CD14-positive monocyte (primary cell): ENCODE measurements at regions not wholly inside any gene's neighbourhood (a gene's known extent, or its start where the extent isn't known, plus 50 kb on each side); places are given as distances from the start of the nearest gene placed in this dataset.

ENCODE experiments used
- DNase-seq, 3 donors: peaks; one replicate each; pipeline ENCODE4 v3.0.0-alpha.2; 2011 to 2022
- H2AFZ ChIP-seq: 2 replicates; pipeline ENCODE4 v1.6.0; 2012; ENCODE audit warnings: mild to moderate bottlenecking, low read depth, low read length, inconsistent platforms; ENCODE audit not compliant: insufficient read depth, poor library complexity, severe bottlenecking
- H3K27ac ChIP-seq, 2 donors: 1 replicate in 1 of 2; 2 replicates in 1 of 2; pipeline ENCODE4 v1.5.1; 2012 to 2013; ENCODE audit warnings: low read length in 2 of 2, control low read depth in 1 of 2, inconsistent platforms in 1 of 2, low read depth in 1 of 2, mild to moderate bottlenecking in 1 of 2
- H3K27me3 ChIP-seq, 2 donors: one replicate each; pipeline versions ENCODE4 v1.6.0 to v1.6.1; 2011 to 2013; ENCODE audit warnings: low read length in 2 of 2; ENCODE audit not compliant: control insufficient read depth in 2 of 2, insufficient read depth in 2 of 2
- H3K36me3 ChIP-seq, 2 donors: replicated peaks in 1 of 2; 1 replicate in 1 of 2; 2 replicates in 1 of 2; pipeline versions ENCODE4 v1.5.1 to v1.6.1; 2012 to 2013; ENCODE audit warnings: low read length in 2 of 2, control low read depth in 1 of 2, inconsistent platforms in 1 of 2, mild to moderate bottlenecking in 1 of 2; ENCODE audit not compliant: insufficient read depth in 2 of 2, control insufficient read depth in 1 of 2
- H3K4me1 ChIP-seq, 2 donors: 1 replicate in 1 of 2; 2 replicates in 1 of 2; pipeline versions ENCODE4 v1.5.1 to v1.6.1; 2012 to 2013; ENCODE audit warnings: low read length in 2 of 2, control low read depth in 1 of 2, inconsistent platforms in 1 of 2, mild to moderate bottlenecking in 1 of 2, moderate library complexity in 1 of 2; ENCODE audit not compliant: insufficient read depth in 2 of 2, control insufficient read depth in 1 of 2
- H3K4me2 ChIP-seq: replicated peaks from 2 replicates; pipeline ENCODE3; 2012; ENCODE audit warnings: low read length, moderate library complexity, mild to moderate bottlenecking; ENCODE audit not compliant: poor library complexity, severe bottlenecking; ENCODE audit errors: extremely low read depth
- H3K4me3 ChIP-seq, 3 experiments: fragments of 200-600 bp in 1 of 3; sonication (generic) in 1 of 3; replicated peaks in 1 of 3; 1 replicate in 2 of 3; 2 replicates in 1 of 3; pipeline ENCODE4 v1.5.1; 2011 to 2013; ENCODE audit warnings: low read length in 3 of 3, mild to moderate bottlenecking in 3 of 3, control low read depth in 2 of 3, low read depth in 2 of 3, inconsistent platforms in 1 of 3, moderate library complexity in 1 of 3
- H3K79me2 ChIP-seq: 2 replicates; pipeline ENCODE4 v1.6.0; 2012; ENCODE audit warnings: mild to moderate bottlenecking, control low read depth, inconsistent platforms, low read length, moderate library complexity; ENCODE audit not compliant: insufficient read depth
- H3K9ac ChIP-seq: 2 replicates; pipeline ENCODE4 v1.6.0; 2017; ENCODE audit warnings: low read length, mild to moderate bottlenecking; ENCODE audit not compliant: insufficient read depth, poor library complexity, severe bottlenecking
- H3K9me3 ChIP-seq, 2 donors: replicated peaks in 1 of 2; 1 replicate in 1 of 2; 2 replicates in 1 of 2; pipeline versions ENCODE4 v1.5.1 to v1.6.1; 2012 to 2013; ENCODE audit warnings: low read length in 2 of 2, control low read depth in 1 of 2; ENCODE audit not compliant: control insufficient read depth in 1 of 2, insufficient read depth in 1 of 2
- H4K20me1 ChIP-seq: 2 replicates; pipeline ENCODE4 v1.6.0; 2012; ENCODE audit warnings: mild to moderate bottlenecking, low read length, control low read depth, moderate library complexity; ENCODE audit not compliant: insufficient read depth
- H3K27ac Mint-ChIP-seq, 7 donors: one replicate each; pipeline ENCODE4 v1.8.0; 2020; ENCODE audit warnings: mild to moderate bottlenecking in 7 of 7, mixed read lengths in 7 of 7, moderate library complexity in 6 of 7, inconsistent platforms in 2 of 7
- H3K27me3 Mint-ChIP-seq, 3 donors: one replicate each; pipeline ENCODE4 v1.8.0; 2021 to 2022; ENCODE audit warnings: low read depth in 3 of 3, mild to moderate bottlenecking in 3 of 3, mixed read lengths in 3 of 3, moderate library complexity in 3 of 3, inconsistent platforms in 1 of 3
- H3K36me3 Mint-ChIP-seq, 2 donors: one replicate each; pipeline ENCODE4 v1.8.0; 2020; ENCODE audit warnings: mixed read lengths in 2 of 2, inconsistent platforms in 1 of 2, mild to moderate bottlenecking in 1 of 2
- H3K4me1 Mint-ChIP-seq: one replicate; pipeline ENCODE4 v1.8.0; 2020; ENCODE audit warnings: mild to moderate bottlenecking, mixed read lengths
- H3K4me3 Mint-ChIP-seq, 2 donors: one replicate each; pipeline ENCODE4 v1.8.0; 2020; ENCODE audit warnings: mild to moderate bottlenecking in 2 of 2, mixed read lengths in 2 of 2, moderate library complexity in 1 of 2
- H3K9me3 Mint-ChIP-seq, 7 donors: one replicate each; pipeline ENCODE4 v1.8.0; 2020 to 2022; ENCODE audit warnings: mixed read lengths in 7 of 7, mild to moderate bottlenecking in 6 of 7, moderate library complexity in 6 of 7, inconsistent platforms in 2 of 7
- WGBS: methylation state at CpG from one replicate; pipeline ENCODE4 v1.1.5; 2013; ENCODE audit warnings: missing lambda C conversion rate; ENCODE audit not compliant: insufficient coverage; 5-methylcytosine and 5-hydroxymethylcytosine counted together
- intact Hi-C, 2 donors: fragments of 100-400 bp; cut with micrococcal nuclease; formaldehyde crosslinking; loops; one replicate each; pipeline versions ENCODE4 v1.15.0 to v1.15.1; 2023
- TF ChIP-seq, protein P1 (sequence below): fragments of 200-600 bp; IDR thresholded peaks from one replicate; pipeline ENCODE4 v1.8.0; 2022; ENCODE audit warnings: antibody characterized with exemption, mild to moderate bottlenecking

DNA sequence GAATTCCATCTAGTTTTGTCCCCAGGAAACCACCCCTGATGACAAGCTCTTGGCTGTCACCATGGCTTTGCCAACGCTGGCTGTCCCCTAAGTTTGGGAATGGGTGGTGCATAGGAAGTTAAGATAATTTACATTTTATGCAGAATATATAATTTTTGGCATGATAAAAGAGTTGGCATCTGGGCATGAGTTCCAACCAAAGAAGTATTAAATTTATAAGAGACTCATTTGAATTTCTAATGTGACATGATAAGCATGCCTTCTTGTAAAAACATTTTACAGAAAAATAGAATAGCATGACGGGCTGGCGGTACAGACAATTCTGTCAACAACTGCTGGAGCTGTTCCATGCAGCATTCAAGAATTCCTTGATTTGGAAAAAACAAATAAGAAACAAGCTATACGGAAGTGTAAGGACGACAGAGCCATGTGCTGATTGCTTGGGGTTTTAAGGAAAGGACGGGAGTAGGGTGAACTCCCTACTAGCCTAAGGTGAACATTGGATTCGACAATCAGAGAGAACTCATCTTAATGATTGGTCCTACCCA is 106.8 kb upstream of the C1orf21 start:
- no peak overlapping the region for H3K27ac Mint-ChIP-seq
- intact Hi-C loops, result no loop called here
- H3K9ac ChIP-seq, result no peak overlapping the region

DNA sequence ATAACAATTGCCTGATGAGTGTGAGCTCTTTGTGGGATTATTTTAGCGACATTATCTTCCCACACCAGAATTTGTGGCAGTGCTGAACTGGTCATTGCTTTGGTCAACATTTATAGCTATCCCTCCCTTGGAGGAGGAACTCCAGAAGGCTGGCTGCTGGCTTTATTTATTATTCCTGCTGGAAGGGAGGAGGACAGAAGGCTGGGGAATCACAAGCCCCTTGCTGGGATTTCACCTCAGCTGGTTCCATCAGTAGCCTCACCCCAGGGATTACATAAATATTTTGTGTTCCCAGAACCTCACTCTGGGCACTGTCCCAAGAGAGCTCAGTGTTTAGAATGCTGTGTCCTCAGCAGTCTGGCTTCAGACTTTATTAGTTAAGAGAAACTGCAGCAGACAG is 102.8 kb upstream of the C1orf21 start:
- no peaks in the 10 kb centered on the region for H3K36me3 Mint-ChIP-seq
- Histone ChIP-seq H3K9me3 (peaks cover 0 to 25% of the 10 kb centered on the region in 2 donors), H3K4me1 (no peaks in the 10 kb centered on the region), H3K4me2 (no peak overlapping the region), H3K9ac (no peak overlapping the region), H3K27ac (no peak overlapping the region), H4K20me1 (no peaks in the 10 kb centered on the region), H3K27me3 (no peaks in the 10 kb centered on the region), H3K79me2 (no peaks in the 10 kb centered on the region), H3K4me3 (no peak overlapping the region), H2AFZ (no peak overlapping the region), H3K36me3 (no peaks in the 10 kb centered on the region)
- peaks cover 6 to 10% (median 8%) of the 10 kb centered on the region in 7 donors for H3K9me3 Mint-ChIP-seq
- TF ChIP-seq, protein P1, sequence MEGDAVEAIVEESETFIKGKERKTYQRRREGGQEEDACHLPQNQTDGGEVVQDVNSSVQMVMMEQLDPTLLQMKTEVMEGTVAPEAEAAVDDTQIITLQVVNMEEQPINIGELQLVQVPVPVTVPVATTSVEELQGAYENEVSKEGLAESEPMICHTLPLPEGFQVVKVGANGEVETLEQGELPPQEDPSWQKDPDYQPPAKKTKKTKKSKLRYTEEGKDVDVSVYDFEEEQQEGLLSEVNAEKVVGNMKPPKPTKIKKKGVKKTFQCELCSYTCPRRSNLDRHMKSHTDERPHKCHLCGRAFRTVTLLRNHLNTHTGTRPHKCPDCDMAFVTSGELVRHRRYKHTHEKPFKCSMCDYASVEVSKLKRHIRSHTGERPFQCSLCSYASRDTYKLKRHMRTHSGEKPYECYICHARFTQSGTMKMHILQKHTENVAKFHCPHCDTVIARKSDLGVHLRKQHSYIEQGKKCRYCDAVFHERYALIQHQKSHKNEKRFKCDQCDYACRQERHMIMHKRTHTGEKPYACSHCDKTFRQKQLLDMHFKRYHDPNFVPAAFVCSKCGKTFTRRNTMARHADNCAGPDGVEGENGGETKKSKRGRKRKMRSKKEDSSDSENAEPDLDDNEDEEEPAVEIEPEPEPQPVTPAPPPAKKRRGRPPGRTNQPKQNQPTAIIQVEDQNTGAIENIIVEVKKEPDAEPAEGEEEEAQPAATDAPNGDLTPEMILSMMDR, result no peak
- WGBS, result no CpG with 5 or more reads among the region's 1 CpG
- H3K4me1 Mint-ChIP-seq, result no peaks in the 10 kb centered on the region
- intact Hi-C loops, result no loop called here
- DNase-seq, result no peak
- no peak overlapping the region for H3K27ac Mint-ChIP-seq
- peaks cover 0 to 4% (median 0%) of the 10 kb centered on the region in 3 donors for H3K27me3 Mint-ChIP-seq
- no peak overlapping the region for H3K4me3 Mint-ChIP-seq

More for the DNA sequence above, 106.8 kb upstream of the C1orf21 start:
- H3K27me3 Mint-ChIP-seq, result peaks cover 0 to 4% (median 0%) of the 10 kb centered on the region in 3 donors
- no peaks in the 10 kb centered on the region for H3K27me3 ChIP-seq
- no peaks in the 10 kb centered on the region for H3K36me3 Mint-ChIP-seq
- no peak overlapping the region for H3K27ac ChIP-seq
- H3K4me1 ChIP-seq, result no peaks in the 10 kb centered on the region
- no peaks in the 10 kb centered on the region for H3K36me3 ChIP-seq
- DNase-seq, result no peak
- no peak overlapping the region for H3K4me3 Mint-ChIP-seq
- H3K4me2 ChIP-seq, result no peak overlapping the region
- TF ChIP-seq, protein P1, result no peak
- no peaks in the 10 kb centered on the region for H4K20me1 ChIP-seq
- no peak overlapping the region for H2AFZ ChIP-seq
- no peaks in the 10 kb centered on the region for H3K4me1 Mint-ChIP-seq
- H3K79me2 ChIP-seq, result no peaks in the 10 kb centered on the region
- 100% methylated on average over 2 of the region's 7 CpGs for WGBS
- H3K9me3 Mint-ChIP-seq, result peaks cover 0 to 2% (median 0%) of the 10 kb centered on the region in 7 donors
- H3K4me3 ChIP-seq, result no peak overlapping the region
- H3K9me3 ChIP-seq, result no peaks in the 10 kb centered on the region
